ENCODE measurements at regions not wholly inside any gene's neighbourhood (a gene's known extent, or its start where the extent isn't known, plus 50 kb on each side); places are given as distances from the start of the nearest gene placed in this dataset.

GRCh38 chr2:14423145-14423906 is 209.2 kb upstream of the LRATD1 start:
- Histone ChIP-seq H3K27ac (no peak overlapping the region), H3K9ac (no peak overlapping the region), H3K4me3 (no peak overlapping the region), H3K36me3 (no peaks in the 10 kb centered on the region), H3K4me1 (no peaks in the 10 kb centered on the region), H3F3A (ENCODE audit: low read depth) (no peaks in the 10 kb centered on the region), H4K20me1 (ENCODE audit: low read depth) (no peaks in the 10 kb centered on the region), H3K4me2 (no peak overlapping the region), H3K79me2 (ENCODE audit: low read depth) (no peaks in the 10 kb centered on the region), H3K9me3 (ENCODE audit: low read depth) (no peaks in the 10 kb centered on the region), H3K27me3 (no peaks in the 10 kb centered on the region), H2AFZ (replicated peaks) (no peak overlapping the region)
- Mint-ChIP-seq H3K27me3 (ENCODE audit: insufficient read depth, low read depth) (no peaks in the 10 kb centered on the region), H3K36me3 (no peaks in the 10 kb centered on the region), H3K27ac (no peak overlapping the region), H3K9me3 (no peaks in the 10 kb centered on the region), H3K4me1 (no peaks in the 10 kb centered on the region), H3K4me3 (no peak overlapping the region)
- DNase-seq (ENCODE audit: low spot score), result no peak
- TF ChIP-seq CTCF (IDR thresholded peaks at IDR 0.05) (no peak), EZH2 (IDR thresholded peaks at IDR 0.05) (no peak)

- H3K27me3 ChIP-seq, result no peaks in the 10 kb centered on the region
- H3K27ac ChIP-seq, result no peak overlapping the region
- DNase-seq (ENCODE audit: low spot score), result no peak
These were observed 207.8 kb upstream of the LRATD1 start for GRCh38 chr2:14424478-14425390.

GRCh38 chr2:14425869-14426268 is 206.6 kb upstream of the LRATD1 start:
- H3K4me1 ChIP-seq, result no peaks in the 10 kb centered on the region
- H3K9ac ChIP-seq, result no peak overlapping the region
- Mint-ChIP-seq H3K4me1 (no peaks in the 10 kb centered on the region), H3K4me3 (no peak overlapping the region), H3K27ac (no peak overlapping the region), H3K36me3 (no peaks in the 10 kb centered on the region), H3K27me3 (ENCODE audit: insufficient read depth, low read depth) (peaks cover 2% of the 10 kb centered on the region), H3K9me3 (no peaks in the 10 kb centered on the region)
- no peak overlapping the region for H2AFZ ChIP-seq (replicated peaks)
- no peaks in the 10 kb centered on the region for H4K20me1 ChIP-seq (ENCODE audit: low read depth)
- H3K27me3 ChIP-seq, result no peaks in the 10 kb centered on the region
- H3K79me2 ChIP-seq (ENCODE audit: low read depth), result no peaks in the 10 kb centered on the region
- no peaks in the 10 kb centered on the region for H3K36me3 ChIP-seq
- no peak overlapping the region for H3K4me2 ChIP-seq
- TF ChIP-seq CTCF (IDR thresholded peaks at IDR 0.05) (no peak), EZH2phosphoT487 (IDR thresholded peaks at IDR 0.05) (no peak), EZH2 (IDR thresholded peaks at IDR 0.05) (no peak)
- no peaks in the 10 kb centered on the region for H3K9me3 ChIP-seq (ENCODE audit: low read depth)
- H3K4me3 ChIP-seq, result no peak overlapping the region
- H3K27ac ChIP-seq, result no peak overlapping the region
- no peaks in the 10 kb centered on the region for H3F3A ChIP-seq (ENCODE audit: low read depth)
- DNase-seq (ENCODE audit: low spot score), result no peak

More at GRCh38 chr2:14424478-14425390, 207.8 kb upstream of the LRATD1 start:
- H3K27me3 Mint-ChIP-seq (ENCODE audit: insufficient read depth, low read depth), result peaks cover under 1% of the 10 kb centered on the region
- Histone ChIP-seq H3K36me3 (no peaks in the 10 kb centered on the region), H3K4me3 (no peak overlapping the region), H3K9ac (no peak overlapping the region), H3K79me2 (ENCODE audit: low read depth) (no peaks in the 10 kb centered on the region), H2AFZ (replicated peaks) (no peak overlapping the region), H4K20me1 (ENCODE audit: low read depth) (no peaks in the 10 kb centered on the region), H3K9me3 (ENCODE audit: low read depth) (no peaks in the 10 kb centered on the region), H3K4me2 (no peak overlapping the region), H3K4me1 (no peaks in the 10 kb centered on the region), H3F3A (ENCODE audit: low read depth) (no peaks in the 10 kb centered on the region)
- no peak overlapping the region for H3K27ac Mint-ChIP-seq
- H3K9me3 Mint-ChIP-seq, result no peaks in the 10 kb centered on the region
- H3K36me3 Mint-ChIP-seq, result no peaks in the 10 kb centered on the region
- H3K4me3 Mint-ChIP-seq, result no peak overlapping the region
- H3K4me1 Mint-ChIP-seq, result no peaks in the 10 kb centered on the region
- TF ChIP-seq CTCF (IDR thresholded peaks at IDR 0.05) (no peak), EZH2phosphoT487 (IDR thresholded peaks at IDR 0.05) (no peak), EZH2 (IDR thresholded peaks at IDR 0.05) (no peak)
